Hepatocyte (in vitro differentiated cells): ENCODE measurements at regions not wholly inside any gene's neighbourhood (a gene's known extent, or its start where the extent isn't known, plus 50 kb on each side); places are given as distances from the start of the nearest gene placed in this dataset.
"Not testable (repeated sequence)": the region's sequence is repeated elsewhere in the genome, so short reads cannot be mapped to it uniquely, and the experiment has no call there.

Source experiments
- CTCF ChIP-seq: fragments of 200-600 bp; sonication (generic); IDR thresholded peaks from 2 replicates; pipeline ENCODE4 v1.5.1; 2016; ENCODE audit warnings: antibody characterized with exemption, mild to moderate bottlenecking; ENCODE audit not compliant: poor library complexity
- EZH2 ChIP-seq: fragments of 200-600 bp; sonication (generic); IDR thresholded peaks from 2 replicates; pipeline ENCODE4 v1.6.1; 2016; ENCODE audit warnings: antibody characterized with exemption, mild to moderate bottlenecking, borderline replicate concordance

- TF ChIP-seq CTCF, EZH2: not testable (repeated sequence)
Observed at GRCh38 chr6:126220901-126221300, 119.0 kb upstream of the CENPW start.
